ENCODE measurements at regions not wholly inside any gene's neighbourhood (a gene's known extent, or its start where the extent isn't known, plus 50 kb on each side); places are given as distances from the start of the nearest gene placed in this dataset.
A peak's percentile ranks its signal among the peaks of the same experiment; 100 is the strongest.
"Not testable (repeated sequence)": the region's sequence is repeated elsewhere in the genome, so short reads cannot be mapped to it uniquely, and the experiment has no call there.

GRCh38 chr15:22194739-22195617 lies 114.7 kb downstream of the OR4M2 start:
- DNase-seq (ENCODE audit: low spot score); ATAC-seq (ENCODE audit: low FRiP score): not testable (repeated sequence)

- not testable (repeated sequence) for ATAC-seq (ENCODE audit: low FRiP score); DNase-seq (ENCODE audit: low spot score)
Measured at GRCh38 chr15:22196423-22196822, 116.1 kb downstream of the OR4M2 start.

GRCh38 chr15:22200417-22200816 lies 120.1 kb downstream of the OR4M2 start:
- ATAC-seq (ENCODE audit: low FRiP score), result peak; percentile 81
- DNase-seq (ENCODE audit: low spot score), result not testable (repeated sequence)

- not testable (repeated sequence) for ATAC-seq (ENCODE audit: low FRiP score); DNase-seq (ENCODE audit: low spot score)
Measured at GRCh38 chr15:22201993-22202659, 121.8 kb downstream of the OR4M2 start.

- peak; percentile 91 for ATAC-seq (ENCODE audit: low FRiP score)
- not testable (repeated sequence) for DNase-seq (ENCODE audit: low spot score)
Measured at GRCh38 chr15:22203208-22203607, 122.9 kb downstream of the OR4M2 start.

GRCh38 chr15:22209086-22209485 lies 128.8 kb downstream of the OR4M2 start:
- DNase-seq (ENCODE audit: low spot score); ATAC-seq (ENCODE audit: low FRiP score): not testable (repeated sequence)

GRCh38 chr15:22222596-22222995 lies 142.3 kb downstream of the OR4M2 start:
- peak; percentile 18 for DNase-seq (ENCODE audit: low spot score)
- ATAC-seq (ENCODE audit: low FRiP score), result not testable (repeated sequence)

- peak; percentile 6 for ATAC-seq (ENCODE audit: low FRiP score)
- TF ChIP-seq CTCF (IDR thresholded peaks at IDR 0.05), result no peak
- DNase-seq (ENCODE audit: low spot score), result peak; percentile 22
Measured at GRCh38 chr15:22224241-22224671, 143.9 kb downstream of the OR4M2 start.

- ATAC-seq (ENCODE audit: low FRiP score), result not testable (repeated sequence)
Measured at GRCh38 chr15:22224961-22225360, 144.6 kb downstream of the OR4M2 start.

GRCh38 chr15:22226034-22226790 lies 145.9 kb downstream of the OR4M2 start:
- DNase-seq (ENCODE audit: low spot score) (peak; percentile 19), ATAC-seq (ENCODE audit: low FRiP score) (no peak)
- TF ChIP-seq CTCF (IDR thresholded peaks at IDR 0.05), result no peak

More at GRCh38 chr15:22224961-22225360, 144.6 kb downstream of the OR4M2 start:
- not testable (repeated sequence) for DNase-seq (ENCODE audit: low spot score)

GRCh38 chr15:22227411-22228100 lies 147.2 kb downstream of the OR4M2 start:
- ATAC-seq (ENCODE audit: low FRiP score), result no peak
- TF ChIP-seq CTCF (IDR thresholded peaks at IDR 0.05), result no peak
- peak; percentile 23 for DNase-seq (ENCODE audit: low spot score)

Data from omental fat pad (tissue), 3 donors.